NB4 (cell line): ENCODE measurements at regions not wholly inside any gene's neighbourhood (a gene's known extent, or its start where the extent isn't known, plus 50 kb on each side); places are given as distances from the start of the nearest gene placed in this dataset.

Source experiments
- DNase-seq: peaks from one replicate; pipeline ENCODE4 v3.0.0; 2010; ENCODE audit warnings: low read depth
- H3K4me3 ChIP-seq: one replicate; pipeline ENCODE4 v1.5.1; 2011; ENCODE audit warnings: mild to moderate bottlenecking, low read depth, low read length, moderate library complexity
- MYC ChIP-seq: IDR thresholded peaks from 2 replicates; pipeline ENCODE4 v1.6.1; 2011; ENCODE audit warnings: low read depth, low read length
- POLR2A ChIP-seq: IDR thresholded peaks from 2 replicates; pipeline ENCODE4 v1.6.1; 2011; ENCODE audit warnings: mild to moderate bottlenecking; ENCODE audit not compliant: insufficient read length; ENCODE audit errors: extremely low read depth
- TF ChIP-seq, protein P1 (sequence below): IDR thresholded peaks from one replicate; pipeline ENCODE4 v1.5.1; 2012; ENCODE audit warnings: low read depth, low read length
- TF ChIP-seq, protein P2 (sequence below): IDR thresholded peaks from 2 replicates; pipeline ENCODE4 v1.6.1; 2011; ENCODE audit warnings: low read depth, low read length

DNA sequence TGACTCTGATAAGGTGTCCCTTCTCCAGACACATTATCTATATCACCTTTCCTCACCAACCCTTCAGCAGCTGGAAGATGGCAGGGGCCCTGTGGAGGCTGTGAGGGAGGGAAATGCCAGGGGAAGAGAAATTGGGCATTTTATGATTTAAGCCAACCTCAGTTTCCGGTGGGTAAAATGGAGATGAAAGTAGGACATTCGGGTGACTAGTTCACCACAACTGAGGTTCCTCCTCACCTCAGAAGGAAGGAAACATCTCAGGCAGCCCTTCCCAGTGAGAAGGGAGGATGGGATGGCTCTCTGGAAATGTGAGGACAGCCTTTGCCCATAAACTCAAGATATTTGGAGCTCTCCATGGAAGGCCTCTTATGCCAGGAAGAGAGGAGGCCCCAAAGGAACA is 251.5 kb downstream of the MID1IP1 start:
- no peak for DNase-seq
- TF ChIP-seq, protein P1, sequence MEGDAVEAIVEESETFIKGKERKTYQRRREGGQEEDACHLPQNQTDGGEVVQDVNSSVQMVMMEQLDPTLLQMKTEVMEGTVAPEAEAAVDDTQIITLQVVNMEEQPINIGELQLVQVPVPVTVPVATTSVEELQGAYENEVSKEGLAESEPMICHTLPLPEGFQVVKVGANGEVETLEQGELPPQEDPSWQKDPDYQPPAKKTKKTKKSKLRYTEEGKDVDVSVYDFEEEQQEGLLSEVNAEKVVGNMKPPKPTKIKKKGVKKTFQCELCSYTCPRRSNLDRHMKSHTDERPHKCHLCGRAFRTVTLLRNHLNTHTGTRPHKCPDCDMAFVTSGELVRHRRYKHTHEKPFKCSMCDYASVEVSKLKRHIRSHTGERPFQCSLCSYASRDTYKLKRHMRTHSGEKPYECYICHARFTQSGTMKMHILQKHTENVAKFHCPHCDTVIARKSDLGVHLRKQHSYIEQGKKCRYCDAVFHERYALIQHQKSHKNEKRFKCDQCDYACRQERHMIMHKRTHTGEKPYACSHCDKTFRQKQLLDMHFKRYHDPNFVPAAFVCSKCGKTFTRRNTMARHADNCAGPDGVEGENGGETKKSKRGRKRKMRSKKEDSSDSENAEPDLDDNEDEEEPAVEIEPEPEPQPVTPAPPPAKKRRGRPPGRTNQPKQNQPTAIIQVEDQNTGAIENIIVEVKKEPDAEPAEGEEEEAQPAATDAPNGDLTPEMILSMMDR: no peak
- no peak for TF ChIP-seq MYC
- TF ChIP-seq, protein P2, sequence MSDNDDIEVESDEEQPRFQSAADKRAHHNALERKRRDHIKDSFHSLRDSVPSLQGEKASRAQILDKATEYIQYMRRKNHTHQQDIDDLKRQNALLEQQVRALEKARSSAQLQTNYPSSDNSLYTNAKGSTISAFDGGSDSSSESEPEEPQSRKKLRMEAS: no peak
- TF ChIP-seq POLR2A: no peak
- H3K4me3 ChIP-seq: no peak overlapping the region

DNA sequence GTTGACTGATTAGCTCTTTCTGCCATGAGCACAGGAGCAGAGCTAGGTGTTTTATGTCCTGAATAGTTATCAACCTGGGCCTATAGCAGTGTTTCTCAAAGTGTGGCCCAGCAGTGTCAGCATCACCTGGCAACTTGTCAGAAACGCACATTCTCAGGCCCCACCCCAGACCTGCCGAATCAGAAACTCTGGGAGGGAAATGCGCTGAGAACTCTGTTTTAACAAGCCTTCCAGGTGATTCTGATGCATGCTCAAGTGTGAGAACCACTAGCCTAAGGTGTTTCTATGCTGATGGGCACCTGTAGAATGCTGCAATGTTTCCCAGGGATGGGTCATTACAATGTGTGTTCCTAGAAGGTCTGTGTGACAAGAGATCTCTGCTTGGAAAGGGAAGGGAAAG is 257.5 kb downstream of the MID1IP1 start:
- TF ChIP-seq MYC (no peak), POLR2A (no peak)
- TF ChIP-seq, protein P2: no peak
- TF ChIP-seq, protein P1: no peak
- no peak for DNase-seq
- no peak overlapping the region for H3K4me3 ChIP-seq

DNA sequence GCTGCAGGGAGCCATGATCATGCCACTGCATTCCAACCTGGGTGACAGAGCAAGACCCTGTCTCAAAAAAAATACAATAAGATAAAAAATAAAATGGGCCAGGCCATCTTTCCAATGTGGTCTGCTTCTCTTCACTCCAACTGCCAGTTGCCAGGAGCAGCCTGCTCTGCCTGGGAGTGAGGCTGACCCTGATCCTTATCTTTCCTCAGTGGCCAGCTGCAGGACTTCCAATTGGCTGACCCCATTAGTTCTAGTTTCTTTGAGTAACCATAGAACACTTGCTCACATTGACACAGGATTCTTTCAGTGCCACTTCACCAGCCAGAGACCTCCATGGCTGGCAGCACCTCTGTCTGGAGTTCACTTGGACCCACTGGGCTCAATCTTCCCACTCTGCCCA is 258.6 kb downstream of the MID1IP1 start:
- TF ChIP-seq MYC (no peak), POLR2A (no peak)
- TF ChIP-seq, protein P2: no peak
- TF ChIP-seq, protein P1: no peak
- no peak for DNase-seq

DNA sequence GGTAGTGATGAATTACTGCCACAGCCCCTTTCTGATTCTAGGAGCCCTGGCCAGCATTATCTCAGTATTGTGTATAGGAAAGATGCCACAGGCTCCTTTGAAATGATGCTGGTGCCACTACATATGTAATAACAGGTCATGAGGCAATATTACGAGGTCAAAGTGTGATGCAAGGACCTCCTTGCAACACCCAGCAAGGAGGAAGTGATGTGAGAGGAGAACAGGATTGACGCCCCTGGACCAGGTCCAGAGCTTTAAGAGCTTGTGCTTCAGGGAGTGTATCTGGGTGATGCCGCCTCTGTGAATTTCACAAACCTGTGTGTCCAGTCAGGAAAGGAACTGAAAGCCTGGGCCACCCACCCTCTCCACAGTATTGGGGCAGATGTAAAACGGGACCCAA is 261.8 kb downstream of the MID1IP1 start:
- no peak overlapping the region for H3K4me3 ChIP-seq
- TF ChIP-seq, protein P2: no peak
- TF ChIP-seq, protein P1: no peak
- TF ChIP-seq POLR2A: no peak
- TF ChIP-seq MYC: no peak
- peak; percentile 62 for DNase-seq

More for the DNA sequence above, 258.6 kb downstream of the MID1IP1 start:
- no peak overlapping the region for H3K4me3 ChIP-seq

DNA sequence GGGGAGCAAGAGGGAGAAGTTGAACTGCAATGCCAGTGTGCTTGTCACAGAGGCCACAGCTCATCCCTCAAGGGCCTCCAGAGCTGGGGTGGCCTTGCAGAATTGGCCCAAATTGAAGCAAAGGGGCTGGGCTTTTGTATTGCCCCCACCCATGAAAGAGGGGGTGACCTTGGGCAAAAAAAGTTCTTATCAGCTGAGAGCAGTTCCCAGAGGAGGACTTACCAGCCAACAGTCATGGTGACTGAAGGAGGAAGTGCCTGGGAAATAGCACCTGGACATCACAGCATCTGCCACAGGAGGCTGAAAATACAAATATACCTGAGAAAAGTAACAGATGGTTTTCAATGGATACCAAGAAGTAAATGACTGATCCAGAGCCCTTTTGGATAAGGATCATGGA is 262.4 kb downstream of the MID1IP1 start:
- TF ChIP-seq MYC: no peak
- TF ChIP-seq, protein P1: no peak
- TF ChIP-seq POLR2A: no peak
- TF ChIP-seq, protein P2: no peak
- no peak overlapping the region for H3K4me3 ChIP-seq
- no peak for DNase-seq

DNA sequence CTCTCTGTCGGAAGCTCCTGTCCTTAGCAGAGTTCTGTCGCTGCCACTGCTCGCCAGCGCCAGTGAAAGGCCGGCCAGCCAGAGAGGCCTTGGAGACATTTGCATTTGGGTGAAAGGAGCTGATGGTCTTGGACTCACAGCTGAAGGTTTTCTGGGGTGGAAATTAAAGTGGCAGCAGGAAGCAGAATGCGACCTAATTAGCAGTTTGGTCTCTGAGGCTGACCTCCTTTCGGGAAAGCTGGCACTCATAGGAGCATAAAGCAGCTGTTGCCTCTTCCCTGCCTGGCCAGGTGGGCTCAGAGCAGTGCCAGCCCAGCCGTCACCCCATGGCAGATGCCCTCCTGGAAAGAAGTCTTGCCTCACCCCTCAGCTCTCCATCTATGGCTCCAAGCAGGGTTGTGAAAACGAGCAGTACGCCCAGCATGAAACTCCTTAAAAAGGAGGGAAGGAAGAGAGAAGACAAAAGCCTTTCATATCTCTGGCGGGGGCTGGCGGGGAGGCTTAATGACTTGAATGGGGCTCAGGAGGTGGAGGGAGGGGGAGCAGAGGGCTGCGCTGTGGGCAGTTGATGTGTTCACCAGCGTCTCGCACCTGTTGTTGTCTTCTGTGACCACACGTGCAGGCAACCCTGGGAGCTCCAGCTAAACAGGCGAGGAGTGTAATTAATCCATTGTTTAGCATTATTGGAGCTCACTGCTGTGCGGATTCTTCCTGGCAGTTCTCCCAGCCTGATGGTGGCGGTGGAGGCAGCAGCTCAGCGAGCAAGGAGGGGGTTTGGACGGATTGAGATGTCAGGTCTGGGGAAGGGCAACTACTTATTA is 264.0 kb downstream of the MID1IP1 start:
- no peak for DNase-seq
- no peak overlapping the region for H3K4me3 ChIP-seq
- TF ChIP-seq, protein P1: no peak
- TF ChIP-seq, protein P2: no peak
- no peak for TF ChIP-seq POLR2A
- no peak for TF ChIP-seq MYC
